Stimulated activated CD8-positive, alpha-beta memory T cell treated with anti-CD3 and anti-CD28 coated beads, Interleukin-12 subunit alpha, Interleukin-12 subunit beta, amount 100 ng/mL, for 24 hours (primary cell): ENCODE measurements at regions not wholly inside any gene's neighbourhood (a gene's known extent, or its start where the extent isn't known, plus 50 kb on each side); places are given as distances from the start of the nearest gene placed in this dataset.

ENCODE experiments used
- DNase-seq: peaks from one replicate; pipeline ENCODE4 v3.0.0-alpha.2; 2020; ENCODE audit errors: extremely low read depth

GRCh38 chr5:82396871-82397514 is 118.8 kb upstream of the RPS23 start:
- DNase-seq, result no peak

GRCh38 chr5:82396396-82396795 is 118.2 kb upstream of the RPS23 start:
- no peak for DNase-seq

GRCh38 chr5:82393951-82394350 is 115.8 kb upstream of the RPS23 start:
- no peak for DNase-seq

GRCh38 chr5:82390088-82390487 is 111.9 kb upstream of the RPS23 start:
- no peak for DNase-seq

GRCh38 chr5:82389347-82389746 is 111.2 kb upstream of the RPS23 start:
- DNase-seq, result no peak

- no peak for DNase-seq
Observed at GRCh38 chr5:82388181-82388580, 110.0 kb upstream of the RPS23 start.

GRCh38 chr5:82387819-82388166 is 109.6 kb upstream of the RPS23 start:
- DNase-seq, result no peak

GRCh38 chr5:82387001-82387818 is 109.1 kb upstream of the RPS23 start:
- no peak for DNase-seq

GRCh38 chr5:82386576-82386975 is 108.4 kb upstream of the RPS23 start:
- no peak for DNase-seq

GRCh38 chr5:82384034-82384750 is 106.0 kb upstream of the RPS23 start:
- DNase-seq, result no peak

GRCh38 chr5:82381591-82381990 is 103.4 kb upstream of the RPS23 start:
- no peak for DNase-seq

- DNase-seq, result no peak
Observed at GRCh38 chr5:82376307-82376706, 98.2 kb upstream of the RPS23 start.

- no peak for DNase-seq
Observed at GRCh38 chr5:82375488-82376244, 97.5 kb upstream of the RPS23 start.

- no peak for DNase-seq
Observed at GRCh38 chr5:82374637-82375036, 96.5 kb upstream of the RPS23 start.

GRCh38 chr5:82367930-82368329 is 89.8 kb upstream of the RPS23 start:
- no peak for DNase-seq

- DNase-seq, result peak; percentile 16
Observed at GRCh38 chr5:82365744-82366228, 87.6 kb upstream of the RPS23 start.

GRCh38 chr5:82365026-82365425 is 86.9 kb upstream of the RPS23 start:
- no peak for DNase-seq

GRCh38 chr5:82364497-82364896 is 86.3 kb upstream of the RPS23 start:
- DNase-seq, result no peak

GRCh38 chr5:82363524-82363923 is 85.4 kb upstream of the RPS23 start:
- DNase-seq, result no peak

- no peak for DNase-seq
Observed at GRCh38 chr5:82362636-82363035, 84.5 kb upstream of the RPS23 start.

GRCh38 chr5:82360022-82360421 is 81.9 kb upstream of the RPS23 start:
- no peak for DNase-seq

- no peak for DNase-seq
Observed at GRCh38 chr5:82359272-82359671, 81.1 kb upstream of the RPS23 start.
